GM18873 (cell line): ENCODE measurements at regions not wholly inside any gene's neighbourhood (a gene's known extent, or its start where the extent isn't known, plus 50 kb on each side); places are given as distances from the start of the nearest gene placed in this dataset.

Experiments
- ATAC-seq: cut with Tn5 transposase; IDR thresholded peaks from one replicate; pipeline ENCODE4 v1.9.1; 2021; ENCODE audit warnings: mild to moderate bottlenecking, moderate library complexity, moderate number of reproducible peaks; ENCODE audit not compliant: unreplicated experiment, low FRiP score

DNA sequence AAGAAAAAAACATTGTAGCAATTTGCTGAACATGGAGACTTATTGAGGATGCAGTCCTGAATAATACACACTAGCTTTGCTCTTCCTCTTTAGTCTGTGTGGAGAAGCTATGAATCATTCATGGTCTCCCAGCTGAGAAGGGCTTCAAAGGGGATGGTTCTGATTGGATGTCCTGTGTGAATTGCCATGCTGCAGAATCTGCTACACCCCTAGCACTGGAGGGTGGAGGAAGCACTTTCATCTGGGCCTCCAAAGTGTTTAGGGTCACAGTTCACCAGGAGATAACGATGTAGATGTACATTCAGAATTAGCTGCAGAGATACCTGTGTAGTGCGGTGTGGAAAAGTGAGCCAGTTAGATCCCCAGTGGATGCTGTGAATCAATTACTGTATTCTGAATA lies 321.1 kb upstream of the EDNRB start:
- ATAC-seq, result no peak

DNA sequence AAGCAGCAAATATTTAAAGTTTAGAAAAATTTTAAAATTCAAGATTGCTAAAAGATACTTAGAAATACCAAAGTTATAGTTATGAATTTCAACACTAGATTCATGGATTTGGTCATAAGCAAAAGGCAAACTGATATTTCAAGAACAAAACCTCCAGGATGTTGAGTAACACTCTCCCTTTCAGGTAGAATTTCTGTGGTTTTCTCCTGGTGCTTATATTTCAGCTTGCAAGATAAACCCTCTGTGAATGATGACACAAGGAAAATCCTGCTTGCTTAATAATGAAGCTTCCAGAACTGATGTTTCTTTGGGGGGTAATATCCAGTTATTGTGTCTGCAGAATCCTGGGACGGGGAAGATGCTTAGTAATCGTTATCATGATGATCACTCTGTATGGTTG lies 320.3 kb upstream of the EDNRB start:
- ATAC-seq, result no peak

DNA sequence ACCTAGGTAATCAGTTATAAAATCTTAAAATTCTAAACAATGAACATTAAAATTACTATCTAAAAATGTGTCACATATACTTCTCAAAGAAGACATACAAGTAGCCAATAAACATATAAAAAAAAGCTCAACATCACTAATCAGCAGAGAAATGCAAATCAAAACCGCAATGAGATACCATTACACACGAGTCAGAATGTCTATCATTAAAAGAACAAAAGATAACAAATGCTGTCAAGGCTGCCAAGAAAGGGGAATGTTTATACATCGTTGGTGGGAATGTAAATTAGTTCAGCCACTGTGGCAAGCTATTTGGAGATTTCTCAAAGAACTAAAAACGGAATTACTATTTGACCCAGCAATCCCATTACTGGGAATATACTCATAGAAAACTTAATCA lies 310.3 kb upstream of the EDNRB start:
- ATAC-seq, result no peak

DNA sequence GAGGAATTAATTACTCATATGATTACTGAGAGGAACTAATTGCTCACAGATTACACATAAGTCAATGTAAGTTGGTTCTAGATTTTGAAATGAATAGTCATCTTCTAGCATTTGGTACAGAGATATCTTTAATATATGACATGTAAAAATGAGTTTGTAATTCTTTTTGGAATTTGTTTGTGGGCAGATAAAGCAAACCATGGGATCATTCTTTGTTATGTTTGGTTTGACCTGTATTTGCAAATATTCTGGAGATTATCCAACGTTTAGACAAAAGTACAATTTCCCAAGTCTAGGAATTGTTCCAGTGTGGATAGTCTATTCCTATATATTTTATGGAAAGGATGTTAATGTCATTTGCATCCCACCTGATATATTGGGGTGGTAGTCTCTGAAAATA lies 309.6 kb upstream of the EDNRB start:
- ATAC-seq, result no peak

DNA sequence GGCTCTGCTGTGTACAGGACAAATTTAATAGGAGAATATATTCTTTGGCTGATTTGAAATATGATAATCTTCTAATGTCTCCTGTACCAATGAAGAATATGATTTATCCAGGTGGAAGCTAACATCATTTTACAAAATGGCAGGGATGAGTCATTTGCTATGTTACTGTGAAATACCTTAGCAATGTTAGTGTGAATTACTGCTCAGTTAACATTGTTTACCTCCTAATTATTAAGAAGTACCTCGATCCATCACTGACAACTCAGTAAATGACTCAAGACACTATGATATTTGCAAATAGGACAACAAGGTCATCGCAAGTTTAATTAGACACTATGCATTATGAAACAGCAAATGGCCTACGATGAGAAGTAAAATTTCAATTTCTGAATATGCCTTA lies 309.1 kb upstream of the EDNRB start:
- no peak for ATAC-seq

DNA sequence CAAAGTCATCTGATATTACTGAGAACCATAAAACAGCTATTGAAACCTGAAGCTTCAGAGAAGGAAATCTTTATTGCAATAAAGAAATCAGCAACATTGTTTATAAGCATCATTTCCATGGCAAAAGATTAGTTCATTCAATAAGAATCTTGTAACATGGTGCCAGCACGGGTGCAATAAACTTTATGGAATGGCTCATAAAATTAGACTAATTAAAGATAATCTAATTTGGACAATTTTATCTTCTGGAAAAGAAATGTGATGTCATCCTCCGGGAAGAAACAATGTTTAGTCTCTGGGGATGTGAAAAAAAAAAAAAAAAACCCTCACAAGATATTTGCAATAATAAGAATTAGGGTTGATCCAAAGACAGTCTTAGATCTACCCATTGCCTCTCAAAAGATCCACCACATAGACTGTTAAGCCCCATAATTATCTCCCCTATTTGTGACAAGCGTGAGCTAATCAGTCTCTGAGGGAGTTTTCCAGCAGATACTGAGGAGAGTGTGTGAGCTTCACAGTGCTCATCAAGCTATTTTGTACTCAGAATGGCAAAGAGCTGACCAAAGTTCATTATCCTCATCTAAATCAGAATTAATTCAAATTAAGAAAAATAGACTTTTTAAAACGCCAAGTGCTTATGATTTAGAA lies 297.0 kb upstream of the EDNRB start:
- ATAC-seq, result no peak

DNA sequence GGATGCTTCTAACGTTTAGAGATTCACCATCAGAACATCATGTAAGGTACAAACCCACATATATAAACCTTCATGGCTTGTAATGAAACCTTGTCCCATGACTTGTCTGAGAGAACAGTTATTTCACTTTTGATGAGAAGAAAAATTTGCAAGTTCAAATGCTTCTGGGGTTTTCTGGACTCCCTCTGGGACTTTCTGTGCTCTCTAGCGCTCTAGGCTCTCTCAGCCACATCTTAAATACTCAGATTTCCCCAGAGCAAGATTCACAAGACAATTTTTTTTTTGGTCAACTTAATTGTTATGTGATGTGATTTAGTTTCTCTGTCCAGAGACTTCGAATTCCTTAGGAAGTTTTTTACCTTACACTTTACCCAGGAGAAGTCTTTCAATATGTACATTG lies 282.8 kb upstream of the EDNRB start:
- no peak for ATAC-seq

DNA sequence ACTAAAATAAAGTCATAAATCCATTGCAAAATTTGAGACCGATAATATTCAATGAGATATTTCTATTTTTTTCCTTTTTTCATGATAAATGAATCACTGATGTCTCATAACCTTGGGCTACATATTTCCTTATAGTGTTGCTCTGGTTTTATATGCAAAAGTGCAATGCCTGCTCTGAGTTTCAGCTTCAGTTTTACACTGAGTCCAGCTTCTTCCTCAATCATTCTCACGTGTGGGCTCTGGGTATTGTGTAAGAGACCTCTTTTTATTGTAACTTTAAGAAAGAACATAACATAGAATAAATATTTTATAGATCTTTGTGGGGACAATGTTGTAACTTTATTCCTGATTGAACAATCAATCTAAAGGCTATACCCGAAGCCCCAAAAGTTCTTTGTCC lies 280.2 kb upstream of the EDNRB start:
- ATAC-seq, result no peak

DNA sequence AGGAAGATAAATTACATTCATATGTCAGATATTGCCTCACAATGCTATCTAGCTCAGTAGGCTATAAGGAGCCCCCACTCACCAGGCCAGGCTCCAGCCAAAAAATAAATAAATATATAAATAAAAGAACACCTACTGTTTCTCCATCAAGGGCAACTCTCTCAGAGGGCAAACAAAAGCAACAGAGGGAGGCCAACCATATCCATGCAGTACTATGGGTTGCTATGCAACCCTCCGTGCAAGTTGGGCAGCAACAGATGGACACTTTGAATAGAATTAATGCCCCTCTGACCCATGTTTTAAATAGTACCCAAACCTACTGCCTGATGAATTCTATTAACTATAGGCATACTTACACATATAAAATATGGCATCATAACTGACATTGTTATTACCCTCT lies 279.8 kb upstream of the EDNRB start:
- no peak for ATAC-seq

DNA sequence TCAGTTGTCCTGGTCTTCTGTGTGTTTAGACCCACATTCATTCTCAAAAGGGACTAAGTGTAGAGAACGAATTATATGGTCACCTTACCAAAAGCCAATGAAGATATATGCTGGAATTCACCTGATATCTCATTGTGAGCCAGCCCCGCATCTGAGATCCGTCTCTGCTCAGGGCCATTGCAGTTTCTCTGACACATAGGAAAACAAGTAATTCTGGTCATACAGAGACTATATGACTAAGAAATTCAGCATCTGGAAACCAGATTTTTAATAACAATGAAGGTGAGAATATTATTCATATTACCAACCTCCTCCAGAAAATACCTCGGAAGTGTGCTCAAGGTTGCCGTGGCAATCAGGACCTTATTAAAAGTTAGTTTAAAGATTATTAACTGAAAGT lies 278.6 kb upstream of the EDNRB start:
- no peak for ATAC-seq

DNA sequence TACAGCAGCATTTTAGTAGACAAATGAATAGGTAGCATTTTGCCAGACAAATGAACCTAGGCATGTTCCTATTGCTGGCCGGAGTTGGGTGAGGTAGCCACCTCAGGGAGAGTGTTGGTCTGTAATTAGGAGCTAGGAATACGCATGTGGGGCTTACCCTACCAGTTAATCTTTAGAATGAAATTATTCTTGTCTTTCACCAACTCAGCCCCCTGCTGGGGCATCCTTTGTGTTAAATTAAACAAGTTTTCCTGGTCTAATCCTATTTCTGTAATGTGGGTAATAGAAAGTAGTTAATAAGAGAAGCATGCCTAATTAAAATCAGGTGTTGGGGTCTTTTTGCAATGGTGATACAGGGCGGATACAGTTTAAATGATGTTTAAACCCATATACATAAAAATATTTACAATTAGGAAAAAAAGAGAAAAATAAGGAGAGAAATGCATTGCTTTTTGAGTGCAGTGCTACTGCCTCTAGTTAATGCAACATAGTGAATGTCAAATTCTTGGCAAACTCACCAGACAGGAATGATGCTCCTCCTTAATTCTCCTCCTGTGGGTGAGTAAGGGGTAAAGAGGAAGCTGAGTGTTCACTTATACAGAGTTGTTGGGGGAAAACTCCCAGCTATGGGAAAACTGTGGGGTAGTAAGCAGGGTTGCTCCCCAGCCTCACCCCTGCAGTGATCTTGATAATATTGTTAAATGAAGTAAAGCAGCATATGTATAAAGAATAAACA lies 276.4 kb upstream of the EDNRB start:
- ATAC-seq, result no peak

DNA sequence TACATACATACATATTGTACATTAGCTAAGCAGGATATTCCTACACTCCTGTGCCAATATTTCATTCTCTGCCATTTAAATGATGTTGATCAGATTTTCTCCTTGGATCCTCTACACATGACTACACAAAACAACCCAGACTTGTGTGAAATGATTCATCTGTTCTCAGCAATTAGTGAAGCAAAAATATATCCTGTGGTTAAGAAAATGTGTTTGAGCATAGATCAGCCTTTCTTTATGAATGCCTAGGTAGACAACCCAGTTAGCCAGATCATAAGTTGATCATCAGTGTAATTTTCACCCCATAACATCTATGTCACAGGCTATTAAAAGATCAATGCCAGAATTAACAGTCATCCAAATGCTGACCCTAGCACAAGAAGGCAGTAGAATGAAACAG lies 275.2 kb upstream of the EDNRB start:
- ATAC-seq, result no peak

DNA sequence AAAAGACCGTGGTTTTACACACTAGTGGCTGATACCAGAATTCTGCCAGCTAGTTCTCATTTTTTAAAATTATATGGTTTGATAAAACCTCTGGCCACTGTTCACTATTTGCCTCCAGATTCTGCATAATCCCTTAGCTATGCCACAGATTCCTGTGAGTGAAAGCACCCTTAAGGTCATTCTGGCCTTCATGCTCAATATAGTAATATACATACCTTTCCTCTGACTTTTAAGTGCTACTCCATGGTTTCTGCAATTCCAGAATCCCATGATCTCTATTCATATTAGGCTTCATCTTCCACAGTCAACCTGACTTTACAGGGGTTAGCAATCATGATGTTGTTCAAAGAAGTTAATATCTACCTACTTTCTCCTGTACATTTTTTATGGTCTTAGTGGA lies 274.1 kb upstream of the EDNRB start:
- ATAC-seq, result no peak

DNA sequence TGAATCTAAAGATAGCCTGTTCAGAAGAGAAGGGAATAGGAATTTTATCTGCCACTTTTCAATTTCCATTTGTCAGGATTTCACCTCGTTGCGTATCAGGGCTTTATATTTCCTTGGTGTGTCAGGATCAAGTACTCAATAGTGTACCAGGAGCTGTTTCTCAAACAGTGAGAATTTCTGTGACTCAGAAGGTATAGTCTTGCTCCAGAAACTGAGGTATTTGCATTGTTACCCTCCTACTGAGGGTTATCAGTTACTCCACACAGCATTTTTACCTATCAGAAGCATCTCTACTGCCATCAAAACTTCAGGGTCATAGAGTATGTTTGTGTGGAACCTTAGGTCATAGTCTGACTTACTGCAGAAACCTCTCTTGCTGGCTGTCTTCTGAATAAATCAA lies 271.7 kb upstream of the EDNRB start:
- no peak for ATAC-seq

DNA sequence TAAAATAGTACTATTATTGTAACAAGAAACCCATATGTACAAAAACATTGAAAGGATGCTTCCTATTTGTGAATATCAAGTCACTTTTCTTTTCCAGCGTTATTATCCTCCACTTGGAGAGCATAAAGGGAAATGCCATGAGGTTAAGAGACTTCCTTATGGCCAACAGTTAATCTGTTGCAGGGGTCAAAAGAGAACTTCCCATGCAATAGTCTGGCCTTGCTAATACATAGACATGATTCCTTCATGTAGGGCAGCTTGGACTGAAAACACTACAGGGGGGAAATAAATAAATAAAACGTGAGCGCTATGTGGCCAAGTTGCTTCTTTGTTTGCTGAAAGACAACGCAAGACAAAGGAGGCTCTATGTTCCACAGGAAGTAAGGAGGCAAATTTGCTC lies 269.1 kb upstream of the EDNRB start:
- ATAC-seq, result no peak

DNA sequence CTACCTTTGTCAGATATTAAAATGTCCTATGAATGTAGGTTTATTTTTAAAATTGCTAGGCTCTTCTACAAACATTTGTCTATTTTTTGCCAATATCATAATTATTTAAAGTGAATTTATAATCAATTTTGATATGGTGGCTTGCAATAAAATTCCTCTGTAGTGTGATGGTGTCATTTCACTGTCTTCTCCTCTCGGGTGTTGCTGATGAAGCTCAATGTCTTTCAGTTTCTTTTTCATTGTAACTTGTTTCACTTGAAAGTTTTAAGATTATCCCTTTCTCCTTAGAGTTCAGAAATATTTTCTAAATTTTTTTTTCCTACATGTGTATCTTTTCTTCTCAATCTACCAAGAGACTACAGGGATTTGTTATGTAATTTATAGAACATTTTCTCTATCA lies 267.1 kb upstream of the EDNRB start:
- ATAC-seq, result no peak

DNA sequence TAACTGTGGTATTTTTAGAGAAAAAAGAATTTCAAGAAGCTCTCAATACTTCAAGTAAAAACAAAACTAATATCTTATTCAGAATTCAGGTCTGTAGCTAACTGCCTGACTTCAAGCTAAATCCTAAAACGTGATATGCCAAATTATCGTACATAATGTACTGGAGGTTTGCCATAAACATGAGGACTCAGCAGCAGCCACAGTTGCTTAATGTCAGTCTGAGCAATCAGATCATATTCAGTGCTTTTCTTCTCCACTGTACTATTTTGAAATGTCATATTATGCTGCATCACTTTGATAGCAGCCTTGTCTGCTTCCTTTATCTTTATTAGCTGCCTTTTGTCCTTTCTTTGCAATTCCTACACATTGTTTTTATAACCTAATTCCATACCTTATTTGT lies 265.1 kb upstream of the EDNRB start:
- no peak for ATAC-seq

DNA sequence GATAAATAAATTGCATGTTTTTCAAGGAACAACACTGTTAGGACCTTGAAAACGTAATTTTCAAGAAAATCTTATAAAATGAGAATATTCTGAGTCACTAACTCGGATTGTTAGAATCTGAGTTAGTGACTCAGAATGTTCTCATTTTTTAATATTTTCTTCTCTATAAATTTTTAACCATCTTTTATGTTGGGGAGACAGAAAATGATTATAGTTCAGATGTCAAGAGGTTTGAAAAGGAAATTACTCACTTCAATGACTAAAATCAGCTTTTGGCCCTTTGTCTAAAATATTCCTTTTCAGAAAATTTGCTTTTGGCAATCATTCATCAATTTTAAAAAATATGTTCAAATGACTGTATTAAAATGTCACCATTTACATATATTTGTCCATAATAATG lies 264.2 kb upstream of the EDNRB start:
- no peak for ATAC-seq

DNA sequence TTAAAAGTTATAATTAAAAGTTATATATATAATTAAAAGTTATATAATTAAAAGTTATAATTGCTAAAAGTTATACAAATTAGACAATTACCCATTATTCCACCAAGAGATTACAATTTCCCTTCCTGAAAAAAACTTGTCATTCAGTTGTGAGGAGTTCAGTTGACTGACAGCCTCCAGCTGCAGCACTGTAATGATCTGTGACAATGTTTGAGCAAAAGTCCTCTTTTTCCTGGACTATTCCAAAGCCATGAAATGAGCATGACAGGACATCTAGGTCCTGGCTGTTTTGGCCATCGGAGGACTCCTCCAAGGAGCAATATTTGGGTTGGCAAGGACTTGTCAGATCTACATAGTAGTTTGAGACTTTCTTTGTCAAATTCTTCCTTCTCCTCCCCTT lies 258.7 kb upstream of the EDNRB start:
- ATAC-seq, result no peak

DNA sequence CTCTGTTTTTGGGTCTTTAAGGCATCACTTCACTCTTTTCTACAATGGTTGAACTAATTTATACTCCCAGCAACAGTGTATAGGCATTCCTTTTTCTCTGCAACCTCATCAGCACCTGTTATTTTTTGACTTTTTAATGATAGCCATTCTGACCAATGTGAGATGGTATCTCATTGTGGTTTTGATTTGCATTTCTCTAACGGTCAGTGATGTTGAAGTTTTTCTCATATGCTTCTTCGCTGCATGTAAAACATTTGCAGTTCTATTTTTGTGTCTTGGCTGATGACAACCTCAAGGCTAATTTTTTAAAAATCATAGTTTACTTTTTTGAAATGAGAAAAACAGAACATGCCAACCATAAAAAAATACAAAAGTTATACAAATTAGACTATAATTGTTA lies 258.2 kb upstream of the EDNRB start:
- no peak for ATAC-seq

DNA sequence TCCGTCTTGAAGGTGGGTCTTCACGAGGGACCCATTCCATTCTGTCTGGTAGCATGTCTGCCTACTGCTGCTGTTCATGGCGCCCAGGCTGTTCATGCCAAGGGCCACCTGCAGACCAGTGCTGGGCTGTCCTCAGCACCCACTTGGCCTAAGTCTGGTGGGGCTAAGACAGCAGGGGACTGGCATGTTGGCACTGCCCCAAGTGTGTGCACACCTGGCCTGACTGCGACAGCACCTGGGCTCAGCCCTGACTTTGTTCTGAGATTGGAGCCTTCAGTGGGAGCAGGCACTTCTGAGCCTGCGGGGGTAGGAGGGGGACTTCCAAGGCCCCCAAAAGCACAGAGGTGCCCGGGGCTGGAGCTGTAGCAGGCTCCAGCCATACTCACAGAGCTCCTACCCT lies 250.8 kb upstream of the EDNRB start:
- no peak for ATAC-seq

DNA sequence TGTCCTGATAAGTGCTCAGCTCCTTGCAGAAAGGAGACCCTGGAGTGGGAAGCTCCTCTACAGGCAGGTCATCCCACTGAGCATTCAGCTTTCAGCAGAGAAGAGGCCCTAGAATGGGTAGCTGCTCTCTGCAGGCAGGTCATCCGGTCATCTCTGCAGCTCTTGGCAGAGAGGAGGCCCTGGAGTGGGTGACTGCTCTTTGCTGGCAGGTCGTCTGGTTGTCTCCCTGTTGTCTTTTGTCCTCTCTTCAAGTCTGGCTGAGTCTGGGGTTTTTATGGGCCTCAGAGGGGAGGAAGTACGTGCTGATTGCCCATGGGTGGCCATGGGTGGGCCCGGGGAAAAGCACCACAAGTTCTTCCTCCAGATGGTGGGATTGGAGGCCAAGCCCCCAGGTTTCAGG lies 250.3 kb upstream of the EDNRB start:
- ATAC-seq, result no peak

DNA sequence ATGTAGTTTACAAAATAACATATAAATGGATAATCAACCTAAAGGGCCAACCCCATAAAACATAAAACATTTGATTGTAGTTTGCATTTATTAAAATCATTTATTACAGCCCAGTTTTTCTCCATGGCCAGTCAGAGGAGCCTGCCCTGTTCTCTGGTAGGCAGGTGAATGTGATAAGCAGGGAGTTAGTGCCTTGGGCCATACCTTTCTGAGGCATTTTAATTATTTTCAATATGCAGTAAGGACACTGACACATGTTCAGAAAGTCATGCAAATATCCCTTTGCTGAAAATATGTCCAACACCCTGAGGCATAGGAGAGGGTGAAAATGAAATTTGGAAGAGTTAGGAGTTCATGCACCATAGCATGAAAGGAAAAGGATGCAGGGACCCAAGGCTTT lies 242.6 kb upstream of the EDNRB start:
- ATAC-seq, result no peak
